ENCODE measurements at regions not wholly inside any gene's neighbourhood (a gene's known extent, or its start where the extent isn't known, plus 50 kb on each side); places are given as distances from the start of the nearest gene placed in this dataset.

- TF ChIP-seq POLR2A (IDR thresholded peaks at IDR 0.05) (no peak), CTCF (IDR thresholded peaks at IDR 0.05) (no peak)
Observed at GRCh38 chr2:180555391-180555965, 424.9 kb upstream of the UBE2E3 start.
